B cell (primary cell): ENCODE measurements at regions not wholly inside any gene's neighbourhood (a gene's known extent, or its start where the extent isn't known, plus 50 kb on each side); places are given as distances from the start of the nearest gene placed in this dataset.

Experiments used
- CTCF ChIP-seq: fragments of 200-600 bp; IDR thresholded peaks from one replicate; pipeline ENCODE4 v1.8.0; 2022; ENCODE audit warnings: antibody characterized with exemption, mild to moderate bottlenecking
- EZH2 ChIP-seq: IDR thresholded peaks from 2 replicates; pipeline ENCODE4 v1.6.1; 2012; ENCODE audit warnings: borderline replicate concordance, low read depth, mild to moderate bottlenecking, moderate library complexity, low read length; ENCODE audit not compliant: insufficient read depth, poor library complexity, severe bottlenecking

GRCh38 chr7:381211-382042 lies 91.5 kb downstream of the FOXL3 start:
- no peak for TF ChIP-seq CTCF
- TF ChIP-seq EZH2: no peak
